GM23338 (cell line): ENCODE measurements at regions not wholly inside any gene's neighbourhood (a gene's known extent, or its start where the extent isn't known, plus 50 kb on each side); places are given as distances from the start of the nearest gene placed in this dataset.

Experiments
- ATAC-seq: fragments of 200-7000 bp; cut with Tn5 transposase; 3 replicates; pipeline ENCODE4 v1.9.1; 2020
- DNase-seq: peaks from one replicate; pipeline ENCODE4 v3.0.0-alpha.2; 2015; ENCODE audit warnings: low spot score
- H2AFZ ChIP-seq: fragments of 200-600 bp; sonication (generic); 2 replicates; pipeline ENCODE4 v1.8.0; 2016; ENCODE audit warnings: antibody characterized with exemption, mild to moderate bottlenecking, moderate library complexity
- H3F3A ChIP-seq: fragments of 200-600 bp; sonication (generic); replicated peaks from 2 replicates; pipeline ENCODE4 v1.8.0; 2017; ENCODE audit warnings: antibody characterized with exemption, mixed run types, low read depth
- H3K27ac ChIP-seq: fragments of 200-600 bp; sonication (generic); 2 replicates; pipeline ENCODE4 v1.6.1; 2016; ENCODE audit warnings: low read depth
- H3K27me3 ChIP-seq: fragments of 200-600 bp; sonication (generic); 2 replicates; pipeline ENCODE4 v1.8.0; 2016; ENCODE audit warnings: mild to moderate bottlenecking, mixed run types, moderate library complexity; ENCODE audit not compliant: insufficient read depth
- H3K36me3 ChIP-seq: fragments of 200-600 bp; sonication (generic); 2 replicates; pipeline ENCODE4 v1.8.0; 2016; ENCODE audit warnings: mild to moderate bottlenecking; ENCODE audit not compliant: insufficient read depth
- H3K4me1 ChIP-seq: fragments of 200-600 bp; sonication (generic); 2 replicates; pipeline ENCODE4 v1.8.0; 2016; ENCODE audit warnings: mild to moderate bottlenecking, moderate library complexity; ENCODE audit not compliant: insufficient read depth
- H3K4me2 ChIP-seq: fragments of 200-600 bp; sonication (generic); 2 replicates; pipeline ENCODE4 v1.7.1; 2017; ENCODE audit warnings: mixed run types
- H3K4me3 ChIP-seq: fragments of 200-600 bp; sonication (generic); 2 replicates; pipeline ENCODE4 v1.6.1; 2016; ENCODE audit warnings: mixed run types
- H3K79me2 ChIP-seq: fragments of 200-600 bp; sonication (generic); replicated peaks from 2 replicates; pipeline ENCODE4 v1.8.0; 2017; ENCODE audit warnings: mild to moderate bottlenecking; ENCODE audit not compliant: insufficient read depth
- H3K9me2 ChIP-seq: fragments of 200-600 bp; sonication (generic); 2 replicates; pipeline ENCODE4 v1.8.0; 2017; ENCODE audit not compliant: insufficient read depth
- H4K20me1 ChIP-seq: fragments of 200-600 bp; sonication (generic); replicated peaks from 2 replicates; pipeline ENCODE4 v1.8.0; 2017; ENCODE audit warnings: mild to moderate bottlenecking; ENCODE audit not compliant: insufficient read depth
- H3K27ac Mint-ChIP-seq: 2 replicates; pipeline ENCODE4 v1.8.0; 2020; ENCODE audit warnings: inconsistent platforms, mild to moderate bottlenecking, moderate library complexity, mixed read lengths
- H3K27me3 Mint-ChIP-seq: 3 replicates; pipeline ENCODE4 v1.8.0; 2022; ENCODE audit warnings: low read depth, mild to moderate bottlenecking, moderate library complexity, mixed read lengths, inconsistent platforms; ENCODE audit not compliant: insufficient read depth, poor library complexity
- H3K36me3 Mint-ChIP-seq: 3 replicates; pipeline ENCODE4 v1.8.0; 2021; ENCODE audit warnings: low read depth, mild to moderate bottlenecking, inconsistent platforms, moderate library complexity, mixed read lengths
- H3K4me1 Mint-ChIP-seq: 3 replicates; pipeline ENCODE4 v1.8.0; 2020; ENCODE audit warnings: mild to moderate bottlenecking, inconsistent platforms, mixed read lengths
- H3K4me3 Mint-ChIP-seq: 3 replicates; pipeline ENCODE4 v1.8.0; 2021; ENCODE audit warnings: moderate library complexity, mild to moderate bottlenecking, inconsistent platforms, mixed read lengths
- H3K9me3 Mint-ChIP-seq: 3 replicates; pipeline ENCODE4 v1.8.0; 2020; ENCODE audit warnings: moderate library complexity, mild to moderate bottlenecking, inconsistent platforms, mixed read lengths
- CREB1 ChIP-seq: fragments of 250-450 bp; sonication (Bioruptor Pico); IDR thresholded peaks from 2 replicates; pipeline ENCODE4 v1.5.0; 2020; ENCODE audit warnings: low read depth, mild to moderate bottlenecking, moderate library complexity
- CTCF ChIP-seq, 2 experiments: fragments of 200-600 bp in 1 of 2; sonication (generic) in 1 of 2; conservative IDR thresholded peaks; 2 replicates each; pipeline versions ENCODE4 v1.5.1 to v1.6.1; 2016 to 2017; ENCODE audit warnings: antibody characterized with exemption in 2 of 2, low read depth in 2 of 2, mild to moderate bottlenecking in 2 of 2, moderate library complexity in 1 of 2
- ETS1 ChIP-seq: IDR thresholded peaks from 2 replicates; pipeline ENCODE4 v1.6.1; 2016; ENCODE audit warnings: antibody characterized with exemption
- EZH2 ChIP-seq: fragments of 200-600 bp; sonication (generic); IDR thresholded peaks from one replicate; pipeline ENCODE4 v1.8.0; 2017; ENCODE audit warnings: antibody characterized with exemption, mild to moderate bottlenecking, low read depth; ENCODE audit not compliant: unreplicated experiment
- EZH2phosphoT487 ChIP-seq: fragments of 200-600 bp; sonication (generic); IDR thresholded peaks from one replicate; pipeline ENCODE4 v1.8.1; 2018; ENCODE audit warnings: antibody characterized with exemption; ENCODE audit not compliant: unreplicated experiment
- JUNB ChIP-seq: IDR thresholded peaks from one replicate; pipeline ENCODE4 v1.6.1; 2016; ENCODE audit warnings: antibody characterized with exemption; ENCODE audit not compliant: unreplicated experiment
- NANOG ChIP-seq: IDR thresholded peaks from 2 replicates; pipeline ENCODE4 v1.6.1; 2016; ENCODE audit warnings: antibody characterized with exemption, borderline replicate concordance
- POLR2AphosphoS5 ChIP-seq: IDR thresholded peaks from 2 replicates; pipeline ENCODE4 v1.6.1; 2016; ENCODE audit warnings: antibody characterized with exemption, low read depth
- REST ChIP-seq: IDR thresholded peaks from one replicate; pipeline ENCODE4 v1.6.1; 2018; ENCODE audit warnings: antibody characterized with exemption; ENCODE audit not compliant: unreplicated experiment
- STAT1 ChIP-seq: IDR thresholded peaks from one replicate; pipeline ENCODE4 v1.6.1; 2016; ENCODE audit warnings: antibody characterized with exemption; ENCODE audit not compliant: unreplicated experiment
- ZNF114 ChIP-seq: fragments of 250-450 bp; sonication (Bioruptor Pico); IDR thresholded peaks from 2 replicates; pipeline ENCODE4 v1.5.0; 2020; ENCODE audit warnings: mild to moderate bottlenecking, moderate library complexity
- ZNF331 ChIP-seq: fragments of 250-450 bp; sonication (Bioruptor Pico); IDR thresholded peaks from 2 replicates; pipeline ENCODE4 v1.5.0; 2020; ENCODE audit warnings: low read depth, mild to moderate bottlenecking, moderate library complexity
- ZNF462 ChIP-seq: fragments of 250-450 bp; sonication (Bioruptor Pico); IDR thresholded peaks from 2 replicates; pipeline ENCODE4 v1.5.0; 2020; ENCODE audit warnings: mild to moderate bottlenecking, moderate library complexity

- no peak for DNase-seq
- H3K4me3 Mint-ChIP-seq: no peak overlapping the region
- ATAC-seq: no peak
- H3K36me3 Mint-ChIP-seq: no peaks in the 10 kb centered on the region
- Histone ChIP-seq H3K36me3 (no peaks in the 10 kb centered on the region), H3F3A (no peaks in the 10 kb centered on the region), H4K20me1 (no peaks in the 10 kb centered on the region), H3K4me2 (no peak overlapping the region), H3K4me3 (no peak overlapping the region), H3K9me2 (no peaks in the 10 kb centered on the region), H3K79me2 (no peaks in the 10 kb centered on the region), H2AFZ (no peak overlapping the region), H3K4me1 (no peaks in the 10 kb centered on the region), H3K27ac (no peak overlapping the region), H3K27me3 (no peaks in the 10 kb centered on the region)
- no peaks in the 10 kb centered on the region for H3K27me3 Mint-ChIP-seq
- no peak for TF ChIP-seq EZH2
- TF ChIP-seq JUNB: no peak
- no peak for TF ChIP-seq NANOG
- no peak for TF ChIP-seq CTCF (conservative IDR thresholded peaks at IDR 0.05; ENCODE audit: low read depth in 2 of 2)
- TF ChIP-seq STAT1: no peak
- no peak for TF ChIP-seq ETS1
- no peak for TF ChIP-seq ZNF462 (CRISPR knock-in tag)
- TF ChIP-seq POLR2AphosphoS5: no peak
- TF ChIP-seq ZNF331 (CRISPR knock-in tag): no peak
- no peak for TF ChIP-seq ZNF114 (CRISPR knock-in tag)
- no peak for TF ChIP-seq REST
- TF ChIP-seq CREB1 (CRISPR knock-in tag): no peak
- no peak for TF ChIP-seq EZH2phosphoT487
- H3K9me3 Mint-ChIP-seq: no peaks in the 10 kb centered on the region
- H3K27ac Mint-ChIP-seq: no peak overlapping the region
- no peaks in the 10 kb centered on the region for H3K4me1 Mint-ChIP-seq
Measured at GRCh38 chr1:238981317-238981933, 404.9 kb upstream of the CHRM3 start.
